ENCODE measurements at regions not wholly inside any gene's neighbourhood (a gene's known extent, or its start where the extent isn't known, plus 50 kb on each side); places are given as distances from the start of the nearest gene placed in this dataset.

DNA sequence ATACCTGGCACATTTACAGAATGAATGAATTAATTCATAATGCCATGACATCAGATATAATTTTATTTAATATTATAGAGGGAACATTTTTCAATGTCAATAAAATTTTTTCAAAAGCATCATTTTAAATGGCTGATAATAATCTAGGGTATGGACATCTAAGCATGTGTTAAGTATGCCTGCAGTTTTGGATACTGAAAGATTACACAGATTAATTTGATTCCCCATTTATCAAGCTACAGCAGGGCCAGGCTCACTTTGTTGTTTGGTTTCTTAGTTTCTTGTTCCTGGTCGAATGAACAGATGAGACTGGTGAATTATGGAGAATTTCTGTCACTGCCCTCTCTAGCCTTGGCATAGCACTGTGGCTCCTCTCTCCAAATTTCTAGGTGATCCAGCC is 72.4 kb upstream of the E2F8 start:
- Histone ChIP-seq H3K4me1 (ENCODE audit: insufficient read depth, low read length, severe bottlenecking) (no peaks in the 10 kb centered on the region), H3K9me2 (ENCODE audit: low read depth, low read length) (no peaks in the 10 kb centered on the region), H3K27me3 (ENCODE audit: insufficient read depth, low read length) (no peaks in the 10 kb centered on the region), H3K4me3 (ENCODE audit: low read depth, low read length, poor library complexity, severe bottlenecking) (no peak overlapping the region), H2AFZ (ENCODE audit: low read length) (no peak overlapping the region), H3K36me3 (ENCODE audit: insufficient read depth, low read length) (no peaks in the 10 kb centered on the region), H3K27ac (ENCODE audit: low read depth, low read length, poor library complexity, severe bottlenecking) (no peak overlapping the region), H3K9me3 (ENCODE audit: low read length) (no peaks in the 10 kb centered on the region), H3F3A (ENCODE audit: insufficient read depth, low read length) (no peaks in the 10 kb centered on the region), H3K9ac (ENCODE audit: low read length) (no peak overlapping the region), H4K20me1 (ENCODE audit: insufficient read depth, low read length) (no peaks in the 10 kb centered on the region), H3K79me2 (ENCODE audit: insufficient read depth, low read length) (no peaks in the 10 kb centered on the region), H3K4me2 (ENCODE audit: low read length) (no peak overlapping the region)
- no peak for TF ChIP-seq EZH2 (IDR thresholded peaks at IDR 0.05; ENCODE audit: borderline replicate concordance, low read length)
- TF ChIP-seq, protein P1, sequence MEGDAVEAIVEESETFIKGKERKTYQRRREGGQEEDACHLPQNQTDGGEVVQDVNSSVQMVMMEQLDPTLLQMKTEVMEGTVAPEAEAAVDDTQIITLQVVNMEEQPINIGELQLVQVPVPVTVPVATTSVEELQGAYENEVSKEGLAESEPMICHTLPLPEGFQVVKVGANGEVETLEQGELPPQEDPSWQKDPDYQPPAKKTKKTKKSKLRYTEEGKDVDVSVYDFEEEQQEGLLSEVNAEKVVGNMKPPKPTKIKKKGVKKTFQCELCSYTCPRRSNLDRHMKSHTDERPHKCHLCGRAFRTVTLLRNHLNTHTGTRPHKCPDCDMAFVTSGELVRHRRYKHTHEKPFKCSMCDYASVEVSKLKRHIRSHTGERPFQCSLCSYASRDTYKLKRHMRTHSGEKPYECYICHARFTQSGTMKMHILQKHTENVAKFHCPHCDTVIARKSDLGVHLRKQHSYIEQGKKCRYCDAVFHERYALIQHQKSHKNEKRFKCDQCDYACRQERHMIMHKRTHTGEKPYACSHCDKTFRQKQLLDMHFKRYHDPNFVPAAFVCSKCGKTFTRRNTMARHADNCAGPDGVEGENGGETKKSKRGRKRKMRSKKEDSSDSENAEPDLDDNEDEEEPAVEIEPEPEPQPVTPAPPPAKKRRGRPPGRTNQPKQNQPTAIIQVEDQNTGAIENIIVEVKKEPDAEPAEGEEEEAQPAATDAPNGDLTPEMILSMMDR (IDR thresholded peaks at IDR 0.05; ENCODE audit: low read length), result no peak

DNA sequence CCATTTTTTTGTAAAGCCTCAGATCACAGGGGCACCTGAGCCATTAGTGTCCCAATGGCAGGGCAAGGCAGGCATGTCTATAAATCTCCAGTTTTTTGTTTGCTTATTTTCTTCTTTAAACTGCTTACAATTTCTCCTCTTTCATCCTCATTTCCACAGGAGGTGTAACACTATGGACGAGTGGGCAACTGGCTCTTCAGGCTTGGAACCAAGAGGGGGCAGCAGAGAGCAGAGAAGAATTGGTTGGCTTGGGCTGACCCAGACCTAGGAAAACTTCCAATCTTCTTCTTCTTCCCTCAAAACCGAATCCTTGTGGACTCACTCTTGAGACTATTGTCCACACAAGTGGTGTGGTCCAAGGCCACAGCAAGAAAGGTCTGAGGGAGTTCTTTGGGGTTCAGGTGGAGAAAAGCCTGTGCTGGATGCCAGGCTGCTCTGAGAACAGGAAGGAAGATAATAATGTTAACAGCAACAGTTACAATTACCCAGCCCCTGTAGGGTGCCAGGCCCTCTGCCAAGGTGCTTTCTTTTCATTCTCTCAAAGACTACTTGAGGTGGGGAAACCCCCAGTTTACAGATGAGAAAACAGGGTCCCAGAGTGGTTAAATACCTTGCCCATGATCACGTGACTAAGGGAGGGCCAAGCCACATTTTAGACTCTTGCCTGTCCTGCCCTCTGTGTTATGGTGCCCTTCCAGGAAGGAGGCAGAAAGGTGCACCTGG is 70.7 kb upstream of the E2F8 start:
- Histone ChIP-seq H3K4me2 (ENCODE audit: low read length) (no peak overlapping the region), H3K9me3 (ENCODE audit: low read length) (no peaks in the 10 kb centered on the region), H3K9me2 (ENCODE audit: low read depth, low read length) (no peaks in the 10 kb centered on the region), H3K4me3 (ENCODE audit: low read depth, low read length, poor library complexity, severe bottlenecking) (no peak overlapping the region), H3K27ac (ENCODE audit: low read depth, low read length, poor library complexity, severe bottlenecking) (no peak overlapping the region), H3K9ac (ENCODE audit: low read length) (no peak overlapping the region), H4K20me1 (ENCODE audit: insufficient read depth, low read length) (no peaks in the 10 kb centered on the region), H2AFZ (ENCODE audit: low read length) (no peak overlapping the region), H3K36me3 (ENCODE audit: insufficient read depth, low read length) (no peaks in the 10 kb centered on the region), H3K79me2 (ENCODE audit: insufficient read depth, low read length) (no peaks in the 10 kb centered on the region), H3K4me1 (ENCODE audit: insufficient read depth, low read length, severe bottlenecking) (no peaks in the 10 kb centered on the region), H3F3A (ENCODE audit: insufficient read depth, low read length) (no peaks in the 10 kb centered on the region), H3K27me3 (ENCODE audit: insufficient read depth, low read length) (no peaks in the 10 kb centered on the region)
- TF ChIP-seq, protein P1 (IDR thresholded peaks at IDR 0.05; ENCODE audit: low read length), result peak; percentile 83
- no peak for TF ChIP-seq EZH2 (IDR thresholded peaks at IDR 0.05; ENCODE audit: borderline replicate concordance, low read length)

DNA sequence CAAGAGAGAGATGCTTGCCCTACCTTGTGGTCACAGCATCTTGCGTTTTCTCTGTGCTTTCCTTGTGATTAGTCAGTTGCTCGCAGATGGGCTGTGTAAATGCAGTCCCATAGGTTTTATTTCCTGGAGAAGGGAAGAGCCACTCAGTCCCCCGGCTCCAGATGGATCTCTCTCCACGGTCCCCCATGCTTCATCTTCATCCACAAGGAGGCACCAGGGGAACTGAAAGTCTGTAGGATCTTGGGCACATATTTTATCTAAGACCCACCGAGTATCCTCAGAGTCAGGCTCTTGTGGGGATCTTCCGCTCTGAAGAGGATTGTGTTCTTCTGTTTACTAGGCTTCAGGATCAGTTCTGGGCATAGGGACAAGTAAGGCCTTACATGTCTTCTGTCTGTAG is 66.8 kb upstream of the E2F8 start:
- H4K20me1 ChIP-seq (ENCODE audit: insufficient read depth, low read length), result no peaks in the 10 kb centered on the region
- TF ChIP-seq, protein P1 (IDR thresholded peaks at IDR 0.05; ENCODE audit: low read length), result no peak
- TF ChIP-seq EZH2 (IDR thresholded peaks at IDR 0.05; ENCODE audit: borderline replicate concordance, low read length), result no peak
- no peak overlapping the region for H3K27ac ChIP-seq (ENCODE audit: low read depth, low read length, poor library complexity, severe bottlenecking)
- H3K27me3 ChIP-seq (ENCODE audit: insufficient read depth, low read length), result no peaks in the 10 kb centered on the region
- H3K9ac ChIP-seq (ENCODE audit: low read length), result no peak overlapping the region
- no peaks in the 10 kb centered on the region for H3F3A ChIP-seq (ENCODE audit: insufficient read depth, low read length)
- no peaks in the 10 kb centered on the region for H3K36me3 ChIP-seq (ENCODE audit: insufficient read depth, low read length)
- H3K4me2 ChIP-seq (ENCODE audit: low read length), result no peak overlapping the region
- H3K79me2 ChIP-seq (ENCODE audit: insufficient read depth, low read length), result no peaks in the 10 kb centered on the region
- H3K9me2 ChIP-seq (ENCODE audit: low read depth, low read length), result no peaks in the 10 kb centered on the region
- no peak overlapping the region for H3K4me3 ChIP-seq (ENCODE audit: low read depth, low read length, poor library complexity, severe bottlenecking)
- no peaks in the 10 kb centered on the region for H3K4me1 ChIP-seq (ENCODE audit: insufficient read depth, low read length, severe bottlenecking)
- no peaks in the 10 kb centered on the region for H3K9me3 ChIP-seq (ENCODE audit: low read length)
- H2AFZ ChIP-seq (ENCODE audit: low read length), result no peak overlapping the region

Data from OCI-LY1 (cell line).